Suprapubic skin (tissue), 3 donors: ENCODE measurements at regions not wholly inside any gene's neighbourhood (a gene's known extent, or its start where the extent isn't known, plus 50 kb on each side); places are given as distances from the start of the nearest gene placed in this dataset.

Source experiments
- POLR2A ChIP-seq, 2 donors: fragments of 450-650 bp; IDR thresholded peaks; one replicate each; pipeline ENCODE4 v1.6.1; 2017; ENCODE audit warnings: antibody characterized with exemption in 2 of 2, mild to moderate bottlenecking in 2 of 2, moderate library complexity in 2 of 2
- TF ChIP-seq, protein P1 (sequence below), 2 donors: fragments of 200-600 bp in 1 of 2; fragments of 450-650 bp in 1 of 2; sonication (generic) in 1 of 2; IDR thresholded peaks; one replicate each; pipeline ENCODE4 v1.5.1; 2016 to 2019; ENCODE audit warnings: antibody characterized with exemption in 2 of 2, mild to moderate bottlenecking in 1 of 2, moderate library complexity in 1 of 2

DNA sequence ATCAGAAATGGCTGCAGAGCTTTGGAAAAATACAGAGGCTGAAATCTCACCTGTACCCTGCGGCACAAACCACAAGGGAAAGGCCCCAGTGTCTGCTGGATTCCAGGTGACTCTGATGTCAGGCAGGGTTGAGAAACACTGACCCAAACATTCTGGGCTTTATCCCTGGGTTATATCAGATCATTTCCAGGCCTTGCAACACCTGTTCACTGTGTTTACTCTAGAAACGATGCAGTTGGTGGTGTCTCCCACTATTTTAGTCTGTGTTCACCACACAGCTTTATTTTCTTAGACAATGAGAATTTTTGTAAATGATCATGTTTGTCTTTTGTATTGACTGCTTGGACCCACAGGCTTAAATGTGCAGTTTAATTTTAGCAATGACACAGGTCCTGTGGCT, 151.5 kb upstream of the SDK2 start:
- TF ChIP-seq POLR2A (IDR thresholded peaks at IDR 0.05), result no peak
- TF ChIP-seq, protein P1, sequence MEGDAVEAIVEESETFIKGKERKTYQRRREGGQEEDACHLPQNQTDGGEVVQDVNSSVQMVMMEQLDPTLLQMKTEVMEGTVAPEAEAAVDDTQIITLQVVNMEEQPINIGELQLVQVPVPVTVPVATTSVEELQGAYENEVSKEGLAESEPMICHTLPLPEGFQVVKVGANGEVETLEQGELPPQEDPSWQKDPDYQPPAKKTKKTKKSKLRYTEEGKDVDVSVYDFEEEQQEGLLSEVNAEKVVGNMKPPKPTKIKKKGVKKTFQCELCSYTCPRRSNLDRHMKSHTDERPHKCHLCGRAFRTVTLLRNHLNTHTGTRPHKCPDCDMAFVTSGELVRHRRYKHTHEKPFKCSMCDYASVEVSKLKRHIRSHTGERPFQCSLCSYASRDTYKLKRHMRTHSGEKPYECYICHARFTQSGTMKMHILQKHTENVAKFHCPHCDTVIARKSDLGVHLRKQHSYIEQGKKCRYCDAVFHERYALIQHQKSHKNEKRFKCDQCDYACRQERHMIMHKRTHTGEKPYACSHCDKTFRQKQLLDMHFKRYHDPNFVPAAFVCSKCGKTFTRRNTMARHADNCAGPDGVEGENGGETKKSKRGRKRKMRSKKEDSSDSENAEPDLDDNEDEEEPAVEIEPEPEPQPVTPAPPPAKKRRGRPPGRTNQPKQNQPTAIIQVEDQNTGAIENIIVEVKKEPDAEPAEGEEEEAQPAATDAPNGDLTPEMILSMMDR (IDR thresholded peaks at IDR 0.05), result no peak
